ENCODE measurements at regions not wholly inside any gene's neighbourhood (a gene's known extent, or its start where the extent isn't known, plus 50 kb on each side); places are given as distances from the start of the nearest gene placed in this dataset.

GRCh38 chr4:187135878-187136277 lies 412.2 kb upstream of the FAT1 start:
- no peak for TF ChIP-seq JUND (IDR thresholded peaks at IDR 0.05; ENCODE audit: low read depth)
- no peak for DNase-seq (ENCODE audit: low read depth in 1 of 2, low spot score in 1 of 2)
- in situ Hi-C loops (cut with HindIII; ENCODE audit: low pct_unique_long_range_greater_than_20kb, low sequenced_read_pairs), result no loop called here

GRCh38 chr4:187139141-187139540 lies 415.5 kb upstream of the FAT1 start:
- no peak for DNase-seq (ENCODE audit: low read depth in 1 of 2, low spot score in 1 of 2)
- in situ Hi-C loops (cut with HindIII; ENCODE audit: low pct_unique_long_range_greater_than_20kb, low sequenced_read_pairs), result no loop called here
- no peak for TF ChIP-seq JUND (IDR thresholded peaks at IDR 0.05; ENCODE audit: low read depth)

GRCh38 chr4:187141101-187141500 lies 417.4 kb upstream of the FAT1 start:
- no peak for TF ChIP-seq JUND (IDR thresholded peaks at IDR 0.05; ENCODE audit: low read depth)
- no peak for DNase-seq (ENCODE audit: low read depth in 1 of 2, low spot score in 1 of 2)
- in situ Hi-C loops (cut with HindIII; ENCODE audit: low pct_unique_long_range_greater_than_20kb, low sequenced_read_pairs), result no loop called here

GRCh38 chr4:187149229-187149945 lies 425.7 kb upstream of the FAT1 start:
- no peak for DNase-seq (ENCODE audit: low read depth in 1 of 2, low spot score in 1 of 2)
- in situ Hi-C loops (cut with HindIII; ENCODE audit: low pct_unique_long_range_greater_than_20kb, low sequenced_read_pairs), result no loop called here
- TF ChIP-seq JUND (IDR thresholded peaks at IDR 0.05; ENCODE audit: low read depth), result no peak

DNA sequence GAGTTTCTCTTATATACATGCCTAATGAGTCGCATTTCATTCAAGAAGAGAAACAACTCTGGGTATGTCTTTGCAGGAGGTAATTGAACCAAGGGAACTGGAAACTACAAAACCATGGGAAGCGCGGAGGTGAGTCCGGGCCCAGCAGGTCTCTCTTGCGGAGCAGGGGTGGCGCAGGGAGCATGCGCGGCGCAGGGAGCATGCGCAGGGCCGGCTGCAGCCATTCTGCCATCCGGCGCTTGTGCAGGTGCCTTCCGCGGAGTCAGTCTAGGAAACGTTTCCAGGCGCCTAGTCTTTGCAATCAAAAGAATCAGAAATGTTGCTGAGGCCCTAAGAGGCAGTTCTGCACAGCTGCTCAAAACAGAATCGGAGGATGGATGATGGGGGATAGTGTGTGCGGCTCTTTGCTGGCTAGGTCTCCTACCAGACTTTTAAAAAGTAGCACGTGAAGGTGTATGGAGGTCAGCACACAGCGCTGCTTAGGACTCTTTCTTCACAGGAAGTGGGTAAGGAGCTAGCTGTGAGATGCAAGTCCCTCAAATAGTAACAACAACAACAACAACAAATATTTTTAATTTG lies 433.8 kb upstream of the FAT1 start:
- in situ Hi-C loops (cut with HindIII; ENCODE audit: low pct_unique_long_range_greater_than_20kb, low sequenced_read_pairs), result no loop called here
- DNase-seq (ENCODE audit: low read depth in 1 of 2, low spot score in 1 of 2), result no peak
- no peak for TF ChIP-seq JUND (IDR thresholded peaks at IDR 0.05; ENCODE audit: low read depth)

DNA sequence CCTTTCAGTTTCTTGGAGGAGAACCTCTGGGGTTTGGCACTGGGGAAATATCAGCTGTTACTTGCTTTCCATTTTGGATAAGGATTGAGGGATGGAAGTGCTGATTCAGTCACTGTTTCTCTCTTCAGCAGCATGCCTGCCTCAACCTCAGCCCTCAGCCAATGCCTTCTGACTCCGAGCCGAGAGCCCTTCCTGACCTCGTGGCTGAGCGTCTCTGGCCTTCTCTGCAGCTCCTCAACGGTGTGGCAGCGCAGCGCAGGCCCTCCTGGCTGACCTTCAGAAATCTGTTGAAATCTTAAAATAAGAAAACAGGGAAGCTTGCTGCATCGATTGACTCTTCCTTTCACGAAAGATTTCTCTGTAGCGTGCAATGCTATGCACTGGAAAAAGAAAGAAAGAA lies 434.3 kb upstream of the FAT1 start:
- no peak for DNase-seq (ENCODE audit: low read depth in 1 of 2, low spot score in 1 of 2)
- in situ Hi-C loops (cut with HindIII; ENCODE audit: low pct_unique_long_range_greater_than_20kb, low sequenced_read_pairs), result no loop called here
- no peak for TF ChIP-seq JUND (IDR thresholded peaks at IDR 0.05; ENCODE audit: low read depth)

GRCh38 chr4:187160486-187160885 lies 436.8 kb upstream of the FAT1 start:
- in situ Hi-C loops (cut with HindIII; ENCODE audit: low pct_unique_long_range_greater_than_20kb, low sequenced_read_pairs), result no loop called here
- TF ChIP-seq JUND (IDR thresholded peaks at IDR 0.05; ENCODE audit: low read depth), result no peak
- no peak for DNase-seq (ENCODE audit: low read depth in 1 of 2, low spot score in 1 of 2)

DNA sequence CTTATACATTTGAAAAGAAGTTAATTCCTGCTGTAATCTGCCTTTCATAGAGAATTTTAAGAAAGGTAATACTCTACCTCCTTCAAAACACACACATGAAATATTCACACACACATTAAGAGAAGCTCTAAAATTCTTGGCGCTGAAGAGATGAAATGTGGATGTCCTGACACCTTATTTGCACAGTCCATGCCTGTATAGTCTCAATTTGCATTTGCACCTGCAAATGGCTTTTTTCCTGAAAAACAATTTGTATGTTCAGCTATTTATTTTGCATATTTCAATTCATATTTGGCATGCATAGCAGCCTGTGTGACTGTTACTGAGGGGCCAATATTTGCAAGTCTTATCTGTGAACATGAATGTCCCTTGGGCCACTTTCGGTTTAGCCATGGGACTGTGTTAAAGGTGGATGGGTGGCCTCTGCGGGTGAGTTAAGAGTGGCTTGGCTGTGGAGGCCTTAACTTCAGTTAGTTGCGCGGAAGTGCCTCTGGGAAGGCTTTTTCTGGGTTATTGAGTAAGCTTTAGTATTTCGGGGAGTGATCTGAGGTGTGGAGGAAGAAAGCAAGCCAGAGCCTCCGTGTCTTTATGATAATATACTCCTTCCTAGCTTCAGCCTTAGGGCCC lies 443.3 kb upstream of the FAT1 start:
- in situ Hi-C loops (cut with HindIII; ENCODE audit: low pct_unique_long_range_greater_than_20kb, low sequenced_read_pairs), result no loop called here
- no peak for TF ChIP-seq JUND (IDR thresholded peaks at IDR 0.05; ENCODE audit: low read depth)
- DNase-seq (ENCODE audit: low read depth in 1 of 2, low spot score in 1 of 2), result peak in 1 of 2 experiments; percentile 15

- peak in 1 of 2 experiments; percentile 5 for DNase-seq (ENCODE audit: low read depth in 1 of 2, low spot score in 1 of 2)
- no peak for TF ChIP-seq JUND (IDR thresholded peaks at IDR 0.05; ENCODE audit: low read depth)
- in situ Hi-C loops (cut with HindIII; ENCODE audit: low pct_unique_long_range_greater_than_20kb, low sequenced_read_pairs), result no loop called here
These were observed 448.2 kb upstream of the FAT1 start for GRCh38 chr4:187171706-187172339.

DNA sequence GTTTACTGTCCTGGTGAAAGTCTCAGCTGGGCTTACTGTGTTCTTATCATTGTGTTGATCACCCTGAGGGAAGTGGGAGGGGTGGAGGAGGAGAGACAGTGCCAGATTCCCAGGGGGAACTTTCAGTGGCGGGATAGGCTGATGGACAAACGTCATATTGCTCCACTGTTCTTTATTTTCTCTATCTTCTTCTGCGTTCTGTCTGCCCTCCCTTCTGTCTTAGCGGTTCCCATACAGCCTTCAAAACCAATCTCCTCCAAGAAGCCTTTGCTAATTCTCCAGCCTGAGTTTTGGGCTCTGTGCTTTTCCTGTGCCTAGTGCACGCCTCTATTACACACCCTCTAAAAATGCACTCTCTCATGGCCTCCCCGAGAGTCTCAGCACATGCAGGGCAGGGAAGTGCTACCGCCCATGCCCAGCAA lies 448.7 kb upstream of the FAT1 start:
- no peak for TF ChIP-seq JUND (IDR thresholded peaks at IDR 0.05; ENCODE audit: low read depth)
- peak in 1 of 2 experiments; percentile 41 for DNase-seq (ENCODE audit: low read depth in 1 of 2, low spot score in 1 of 2)
- in situ Hi-C loops (cut with HindIII; ENCODE audit: low pct_unique_long_range_greater_than_20kb, low sequenced_read_pairs), result no loop called here

- TF ChIP-seq JUND (IDR thresholded peaks at IDR 0.05; ENCODE audit: low read depth), result no peak
- in situ Hi-C loops (cut with HindIII; ENCODE audit: low pct_unique_long_range_greater_than_20kb, low sequenced_read_pairs), result no loop called here
- no peak for DNase-seq (ENCODE audit: low read depth in 1 of 2, low spot score in 1 of 2)
These were observed 451.1 kb upstream of the FAT1 start for GRCh38 chr4:187174749-187175148.

DNA sequence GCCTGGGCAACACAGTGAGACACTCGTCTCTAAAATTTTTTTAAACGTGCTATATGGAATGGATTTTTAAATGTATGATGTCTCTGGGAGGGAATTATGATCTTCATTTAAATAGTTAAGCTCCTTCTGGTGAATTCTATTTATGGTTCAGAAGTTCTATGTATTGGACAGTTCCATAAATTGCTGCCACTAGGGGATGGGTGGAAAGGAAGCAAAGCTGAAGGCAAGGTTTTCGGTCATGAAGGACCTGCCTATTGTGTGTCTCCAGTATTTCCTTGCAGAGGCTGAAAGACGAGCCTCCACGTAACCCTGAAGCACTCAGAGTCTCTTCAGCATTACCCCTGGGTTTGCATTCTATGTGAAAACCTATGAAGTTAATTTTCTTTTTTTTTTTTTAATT lies 451.5 kb upstream of the FAT1 start:
- DNase-seq (ENCODE audit: low read depth in 1 of 2, low spot score in 1 of 2), result peak in 1 of 2 experiments; percentile 58
- no peak for TF ChIP-seq JUND (IDR thresholded peaks at IDR 0.05; ENCODE audit: low read depth)
- in situ Hi-C loops (cut with HindIII; ENCODE audit: low pct_unique_long_range_greater_than_20kb, low sequenced_read_pairs), result no loop called here
